HL-60 (cell line): ENCODE measurements at regions not wholly inside any gene's neighbourhood (a gene's known extent, or its start where the extent isn't known, plus 50 kb on each side); places are given as distances from the start of the nearest gene placed in this dataset.
"Not testable (repeated sequence)": the region's sequence is repeated elsewhere in the genome, so short reads cannot be mapped to it uniquely, and the experiment has no call there.

Experiments used
- DNase-seq, 2 experiments: peaks; one replicate each; pipeline ENCODE4 v3.0.0-alpha.2; 2010 to 2020; ENCODE audit warnings: low read depth in 1 of 2, low spot score in 1 of 2
- H3K27ac ChIP-seq: fragments of 250-450 bp; sonication (Bioruptor Pico); replicated peaks from 2 replicates; pipeline ENCODE4 v1.5.1; 2020; ENCODE audit warnings: mild to moderate bottlenecking, moderate library complexity
- H3K27me3 ChIP-seq: fragments of 250-450 bp; sonication (Bioruptor Pico); 2 replicates; pipeline ENCODE4 v1.5.1; 2021; ENCODE audit warnings: mild to moderate bottlenecking, moderate library complexity; ENCODE audit not compliant: insufficient read depth, poor library complexity, severe bottlenecking
- H3K4me3 ChIP-seq: replicated peaks from 2 replicates; pipeline ENCODE4 v1.5.1; 2011; ENCODE audit warnings: mild to moderate bottlenecking, control low read depth, low read length; ENCODE audit not compliant: insufficient read depth
- CTCF ChIP-seq: IDR thresholded peaks from one replicate; pipeline ENCODE4 v1.5.1; 2011; ENCODE audit warnings: low read length, control low read depth, inconsistent platforms; ENCODE audit not compliant: insufficient read depth
- GABPA ChIP-seq: IDR thresholded peaks from 2 replicates; pipeline ENCODE4 v1.6.1; 2012; ENCODE audit warnings: low read depth
- POLR2AphosphoS5 ChIP-seq: IDR thresholded peaks from 2 replicates; pipeline ENCODE4 v1.6.1; 2012; ENCODE audit warnings: low read depth
- SPI1 ChIP-seq: IDR thresholded peaks from 2 replicates; pipeline ENCODE4 v1.6.1; 2012; ENCODE audit warnings: low read depth, mild to moderate bottlenecking, borderline replicate concordance
- TF ChIP-seq, protein P1 (sequence below): IDR thresholded peaks from 2 replicates; pipeline ENCODE4 v1.6.1; 2012; ENCODE audit warnings: low read depth; ENCODE audit not compliant: insufficient replicate concordance

- DNase-seq = no peak
- no peak overlapping the region for H3K4me3 ChIP-seq
- no peak overlapping the region for H3K27ac ChIP-seq
- H3K27me3 ChIP-seq = peaks cover 12% of the 10 kb centered on the region
- TF ChIP-seq POLR2AphosphoS5 (no peak), SPI1 (no peak), CTCF (no peak), GABPA (no peak)
- TF ChIP-seq, protein P1, sequence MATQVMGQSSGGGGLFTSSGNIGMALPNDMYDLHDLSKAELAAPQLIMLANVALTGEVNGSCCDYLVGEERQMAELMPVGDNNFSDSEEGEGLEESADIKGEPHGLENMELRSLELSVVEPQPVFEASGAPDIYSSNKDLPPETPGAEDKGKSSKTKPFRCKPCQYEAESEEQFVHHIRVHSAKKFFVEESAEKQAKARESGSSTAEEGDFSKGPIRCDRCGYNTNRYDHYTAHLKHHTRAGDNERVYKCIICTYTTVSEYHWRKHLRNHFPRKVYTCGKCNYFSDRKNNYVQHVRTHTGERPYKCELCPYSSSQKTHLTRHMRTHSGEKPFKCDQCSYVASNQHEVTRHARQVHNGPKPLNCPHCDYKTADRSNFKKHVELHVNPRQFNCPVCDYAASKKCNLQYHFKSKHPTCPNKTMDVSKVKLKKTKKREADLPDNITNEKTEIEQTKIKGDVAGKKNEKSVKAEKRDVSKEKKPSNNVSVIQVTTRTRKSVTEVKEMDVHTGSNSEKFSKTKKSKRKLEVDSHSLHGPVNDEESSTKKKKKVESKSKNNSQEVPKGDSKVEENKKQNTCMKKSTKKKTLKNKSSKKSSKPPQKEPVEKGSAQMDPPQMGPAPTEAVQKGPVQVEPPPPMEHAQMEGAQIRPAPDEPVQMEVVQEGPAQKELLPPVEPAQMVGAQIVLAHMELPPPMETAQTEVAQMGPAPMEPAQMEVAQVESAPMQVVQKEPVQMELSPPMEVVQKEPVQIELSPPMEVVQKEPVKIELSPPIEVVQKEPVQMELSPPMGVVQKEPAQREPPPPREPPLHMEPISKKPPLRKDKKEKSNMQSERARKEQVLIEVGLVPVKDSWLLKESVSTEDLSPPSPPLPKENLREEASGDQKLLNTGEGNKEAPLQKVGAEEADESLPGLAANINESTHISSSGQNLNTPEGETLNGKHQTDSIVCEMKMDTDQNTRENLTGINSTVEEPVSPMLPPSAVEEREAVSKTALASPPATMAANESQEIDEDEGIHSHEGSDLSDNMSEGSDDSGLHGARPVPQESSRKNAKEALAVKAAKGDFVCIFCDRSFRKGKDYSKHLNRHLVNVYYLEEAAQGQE = no peak
These were observed 70.6 kb upstream of the MEDAG start for GRCh38 chr13:30835442-30835841.

DNA sequence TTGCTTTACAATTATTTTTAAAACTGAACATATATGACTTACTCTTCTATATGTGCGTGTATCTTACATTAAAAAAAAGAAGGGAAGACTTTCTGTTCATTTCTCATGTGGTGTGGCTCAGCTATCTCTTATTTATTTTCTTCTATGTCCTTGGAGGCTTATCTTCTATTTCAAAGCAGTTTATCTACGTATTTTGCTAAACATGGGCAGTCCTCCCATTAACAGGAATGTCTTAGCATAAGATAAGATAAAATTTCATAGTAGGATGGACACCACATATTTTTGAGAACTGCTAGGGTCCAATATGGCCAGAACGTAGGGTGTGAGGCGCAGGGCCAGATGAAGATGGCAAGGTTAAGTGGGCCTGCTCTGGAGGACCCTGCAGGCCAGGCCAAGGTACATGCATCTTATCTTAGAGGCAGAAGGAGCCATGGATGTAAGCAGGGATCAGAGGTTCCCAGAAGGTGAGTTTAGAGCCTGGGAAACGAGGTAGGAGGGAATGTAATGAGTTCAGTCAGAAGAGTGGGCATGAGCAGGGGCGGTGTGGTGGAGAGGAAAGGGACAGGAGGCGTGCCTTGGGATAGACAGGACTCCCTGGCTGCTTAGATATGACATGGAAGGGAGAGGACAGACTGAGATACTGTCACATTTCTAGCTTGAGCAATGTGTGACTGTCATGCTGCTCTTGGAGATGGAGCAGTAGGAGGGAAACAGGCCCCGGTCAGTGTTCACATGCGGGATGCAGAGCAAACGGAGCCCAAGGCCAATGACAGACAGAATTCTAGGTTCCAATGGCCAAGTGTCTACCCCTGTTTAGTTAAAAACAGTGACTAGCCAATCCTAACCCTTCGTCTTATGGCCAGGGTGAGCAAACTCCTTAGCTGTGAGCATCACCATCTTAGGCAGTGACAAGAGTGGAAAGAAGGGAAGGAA lies 68.6 kb upstream of the MEDAG start:
- TF ChIP-seq GABPA (no peak), CTCF (no peak), SPI1 (no peak), POLR2AphosphoS5 (no peak)
- TF ChIP-seq, protein P1 = no peak
- Histone ChIP-seq H3K27ac (no peak overlapping the region), H3K4me3 (no peak overlapping the region), H3K27me3 (peaks cover 12% of the 10 kb centered on the region)
- no peak for DNase-seq

DNA sequence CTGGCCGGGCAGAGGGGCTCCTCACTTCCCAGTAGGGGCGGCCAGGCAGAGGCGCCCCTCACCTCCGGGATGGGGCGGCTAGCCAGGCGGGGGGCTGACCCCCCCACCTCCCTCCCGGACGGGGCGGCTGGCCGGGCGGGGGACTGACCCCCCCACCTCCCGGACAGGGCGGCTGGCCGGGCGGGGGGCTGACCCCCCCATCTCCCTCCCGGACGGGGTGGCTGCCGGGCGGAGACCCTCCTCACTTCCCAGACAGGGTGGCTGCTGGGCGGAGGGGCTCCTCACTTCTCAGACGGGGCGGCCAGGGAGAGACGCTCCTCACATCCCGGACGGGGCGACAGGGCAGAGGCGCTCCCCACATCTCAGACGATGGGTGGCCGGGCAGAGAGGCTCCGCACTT lies 66.4 kb upstream of the MEDAG start:
- H3K27ac ChIP-seq, DNase-seq, H3K4me3 ChIP-seq, H3K27me3 ChIP-seq: not testable (repeated sequence)

GRCh38 chr13:30840515-30840914 lies 65.6 kb upstream of the MEDAG start:
- Histone ChIP-seq H3K4me3 (no peak overlapping the region), H3K27me3 (peaks cover 2% of the 10 kb centered on the region), H3K27ac (no peak overlapping the region)
- no peak for TF ChIP-seq CTCF
- no peak for TF ChIP-seq SPI1
- TF ChIP-seq, protein P1 = no peak
- TF ChIP-seq POLR2AphosphoS5 = no peak
- TF ChIP-seq GABPA = no peak
- DNase-seq = no peak
